ENCODE measurements at regions not wholly inside any gene's neighbourhood (a gene's known extent, or its start where the extent isn't known, plus 50 kb on each side); places are given as distances from the start of the nearest gene placed in this dataset.

GRCh38 chr1:83620016-83620415 lies 378.9 kb downstream of the TTLL7 start:
- TF ChIP-seq CTCF (IDR thresholded peaks at IDR 0.05) (no peak), POLR2A (IDR thresholded peaks at IDR 0.05) (no peak)

All from adrenal gland (tissue), 5 donors.